HG03342 (cell line): ENCODE measurements at regions not wholly inside any gene's neighbourhood (a gene's known extent, or its start where the extent isn't known, plus 50 kb on each side); places are given as distances from the start of the nearest gene placed in this dataset.

Source experiments
- ATAC-seq: cut with Tn5 transposase; IDR thresholded peaks from one replicate; pipeline ENCODE4 v1.9.1; 2021; ENCODE audit warnings: mild to moderate bottlenecking, moderate library complexity; ENCODE audit not compliant: unreplicated experiment

GRCh38 chr6:56378966-56379585 is 131.7 kb upstream of the COL21A1 start:
- no peak for ATAC-seq

- no peak for ATAC-seq
These were observed 131.1 kb upstream of the COL21A1 start for GRCh38 chr6:56378507-56378906.

- ATAC-seq = no peak
These were observed 129.9 kb upstream of the COL21A1 start for GRCh38 chr6:56377295-56377694.

- ATAC-seq = no peak
These were observed 128.4 kb upstream of the COL21A1 start for GRCh38 chr6:56375806-56376205.

- ATAC-seq = no peak
These were observed 127.5 kb upstream of the COL21A1 start for GRCh38 chr6:56374841-56375369.

- no peak for ATAC-seq
These were observed 125.1 kb upstream of the COL21A1 start for GRCh38 chr6:56372406-56372995.

- peak; percentile 94 for ATAC-seq
These were observed 123.3 kb upstream of the COL21A1 start for GRCh38 chr6:56370561-56371211.

- no peak for ATAC-seq
These were observed 122.8 kb upstream of the COL21A1 start for GRCh38 chr6:56370127-56370540.

GRCh38 chr6:56368491-56368890 is 121.1 kb upstream of the COL21A1 start:
- ATAC-seq = no peak

- no peak for ATAC-seq
These were observed 118.9 kb upstream of the COL21A1 start for GRCh38 chr6:56366141-56366852.

GRCh38 chr6:56364827-56365339 is 117.5 kb upstream of the COL21A1 start:
- no peak for ATAC-seq

GRCh38 chr6:56364431-56364826 is 117.0 kb upstream of the COL21A1 start:
- ATAC-seq = no peak

GRCh38 chr6:56363796-56364430 is 116.5 kb upstream of the COL21A1 start:
- ATAC-seq = no peak

GRCh38 chr6:56361812-56362211 is 114.4 kb upstream of the COL21A1 start:
- no peak for ATAC-seq

- peak; percentile 85 for ATAC-seq
These were observed 112.0 kb upstream of the COL21A1 start for GRCh38 chr6:56359201-56359899.

- ATAC-seq = no peak
These were observed 110.4 kb upstream of the COL21A1 start for GRCh38 chr6:56357616-56358373.

- ATAC-seq = no peak
These were observed 109.0 kb upstream of the COL21A1 start for GRCh38 chr6:56356426-56356825.

GRCh38 chr6:56353860-56354259 is 106.5 kb upstream of the COL21A1 start:
- no peak for ATAC-seq

- ATAC-seq = no peak
These were observed 103.4 kb upstream of the COL21A1 start for GRCh38 chr6:56350628-56351260.
